ENCODE measurements at regions not wholly inside any gene's neighbourhood (a gene's known extent, or its start where the extent isn't known, plus 50 kb on each side); places are given as distances from the start of the nearest gene placed in this dataset.

DNA sequence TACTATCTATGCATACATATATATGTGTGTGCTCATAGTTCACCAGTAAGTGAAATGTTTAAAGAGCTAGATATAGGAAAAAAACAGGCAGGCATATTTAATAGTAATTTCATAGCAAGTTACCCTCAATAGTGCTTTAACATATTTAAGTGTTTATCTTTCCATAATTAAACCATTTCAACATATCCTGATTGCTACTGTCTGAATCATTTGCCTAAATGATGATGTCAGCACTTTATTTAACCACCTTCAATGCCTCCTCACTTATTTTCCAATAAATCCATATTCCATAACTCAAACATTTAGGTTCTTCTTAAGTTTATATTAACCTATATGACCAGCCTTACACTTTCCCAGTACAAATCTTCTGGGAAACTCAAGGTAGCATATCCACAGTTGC, 601.1 kb downstream of the ARL4A start:
- TF ChIP-seq POLR2A (IDR thresholded peaks at IDR 0.05) (no peak), POLR2AphosphoS5 (IDR thresholded peaks at IDR 0.05) (no peak), EP300 (IDR thresholded peaks at IDR 0.05) (no peak)
- TF ChIP-seq, protein P1, sequence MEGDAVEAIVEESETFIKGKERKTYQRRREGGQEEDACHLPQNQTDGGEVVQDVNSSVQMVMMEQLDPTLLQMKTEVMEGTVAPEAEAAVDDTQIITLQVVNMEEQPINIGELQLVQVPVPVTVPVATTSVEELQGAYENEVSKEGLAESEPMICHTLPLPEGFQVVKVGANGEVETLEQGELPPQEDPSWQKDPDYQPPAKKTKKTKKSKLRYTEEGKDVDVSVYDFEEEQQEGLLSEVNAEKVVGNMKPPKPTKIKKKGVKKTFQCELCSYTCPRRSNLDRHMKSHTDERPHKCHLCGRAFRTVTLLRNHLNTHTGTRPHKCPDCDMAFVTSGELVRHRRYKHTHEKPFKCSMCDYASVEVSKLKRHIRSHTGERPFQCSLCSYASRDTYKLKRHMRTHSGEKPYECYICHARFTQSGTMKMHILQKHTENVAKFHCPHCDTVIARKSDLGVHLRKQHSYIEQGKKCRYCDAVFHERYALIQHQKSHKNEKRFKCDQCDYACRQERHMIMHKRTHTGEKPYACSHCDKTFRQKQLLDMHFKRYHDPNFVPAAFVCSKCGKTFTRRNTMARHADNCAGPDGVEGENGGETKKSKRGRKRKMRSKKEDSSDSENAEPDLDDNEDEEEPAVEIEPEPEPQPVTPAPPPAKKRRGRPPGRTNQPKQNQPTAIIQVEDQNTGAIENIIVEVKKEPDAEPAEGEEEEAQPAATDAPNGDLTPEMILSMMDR (IDR thresholded peaks at IDR 0.05): no peak

All from suprapubic skin (tissue), 4 donors.